ENCODE measurements at regions not wholly inside any gene's neighbourhood (a gene's known extent, or its start where the extent isn't known, plus 50 kb on each side); places are given as distances from the start of the nearest gene placed in this dataset.

- TF ChIP-seq MYBL2 (CRISPR knock-in tag; IDR thresholded peaks at IDR 0.05), result no peak
- no peak for TF ChIP-seq ZNF121 (CRISPR knock-in tag; IDR thresholded peaks at IDR 0.05)
- TF ChIP-seq EMX1 (CRISPR knock-in tag; IDR thresholded peaks at IDR 0.05), result no peak
- TF ChIP-seq AFF4 (CRISPR knock-in tag; IDR thresholded peaks at IDR 0.05; ENCODE audit: borderline replicate concordance), result no peak
Observed at GRCh38 chr20:22379472-22379871, 204.9 kb downstream of the FOXA2 start (continued).

- ChIA-PET POLR2A (no interaction called here), CTCF (interaction anchor here (1.7 kb wide), 1 partner anchor 212 kb away, joined by 8 read pairs; no protein-coding TSS in a partner anchor)
- DNase-seq (ENCODE audit: low spot score) (no peak), ATAC-seq (no peak)
- H3K4me3 Mint-ChIP-seq, result no peak overlapping the region
- no peak overlapping the region for H3K27ac Mint-ChIP-seq
- no peaks in the 10 kb centered on the region for H3K36me3 Mint-ChIP-seq
- H3K9me3 Mint-ChIP-seq, result no peaks in the 10 kb centered on the region
- TF ChIP-seq ZNF281 (CRISPR knock-in tag; IDR thresholded peaks at IDR 0.05) (no peak), TEAD1 (CRISPR knock-in tag; IDR thresholded peaks at IDR 0.05) (no peak), CBFB (CRISPR knock-in tag; IDR thresholded peaks at IDR 0.05; ENCODE audit: low read depth) (no peak), ARID4B (CRISPR knock-in tag; IDR thresholded peaks at IDR 0.05; ENCODE audit: borderline replicate concordance) (no peak), GRHL2 (CRISPR knock-in tag; IDR thresholded peaks at IDR 0.05; ENCODE audit: insufficient replicate concordance, severe bottlenecking) (no peak), ESRRA (CRISPR knock-in tag; IDR thresholded peaks at IDR 0.05; ENCODE audit: borderline replicate concordance) (no peak), ETV6 (CRISPR knock-in tag; IDR thresholded peaks at IDR 0.05) (no peak)
- peaks cover 27% of the 10 kb centered on the region for H3K27me3 Mint-ChIP-seq (ENCODE audit: low read depth)
- H3K4me1 Mint-ChIP-seq, result peaks cover 12% of the 10 kb centered on the region
Observed at GRCh38 chr20:22374678-22375590, 209.4 kb downstream of the FOXA2 start.
